ENCODE measurements at regions not wholly inside any gene's neighbourhood (a gene's known extent, or its start where the extent isn't known, plus 50 kb on each side); places are given as distances from the start of the nearest gene placed in this dataset.

GRCh38 chr9:110047955-110048402 is 160.0 kb downstream of the C9orf152 start:
- peak; percentile 51 for ATAC-seq
- ChIA-PET POLR2A (interaction anchor here (1.2 to 6.6 kb wide), 6 partner anchors 63 to 141 kb away, joined by 4 to 59 read pairs (median 12); no protein-coding TSS in a partner anchor), CTCF (interaction anchor here (0.9 to 20.9 kb wide), 7 partner anchors 10 to 138 kb away, joined by 3 to 537 read pairs (median 6); no protein-coding TSS in a partner anchor), SMC1A (ENCODE audit: uncharacterized antibody, unreplicated experiment) (interaction anchor here (0.7 to 28.0 kb wide), 13 partner anchors 9 to 139 kb away, joined by 3 to 636 read pairs (median 5); no protein-coding TSS in a partner anchor), RAD21 (ENCODE audit: unreplicated experiment) (interaction anchor here (0.6 to 16.8 kb wide), 14 partner anchors 10 to 209 kb away, joined by 3 to 309 read pairs (median 6); no protein-coding TSS in a partner anchor)
- H3K36me3 ChIP-seq (ENCODE audit: control insufficient read depth in 2 of 2, insufficient read depth in 2 of 2, low read length in 1 of 2): no peaks in the 10 kb centered on the region
- 2% methylated on average over 27 of the region's 27 CpGs for WGBS (ENCODE audit: insufficient coverage, insufficient replicate concordance, low lambda C conversion rate, missing lambda C conversion rate)
- intact Hi-C loops (cut with micrococcal nuclease; ENCODE audit: unreplicated experiment): loop anchor here (1.0 kb wide), 1 partner anchor 81 kb away; no protein-coding TSS in a partner anchor
- peak overlapping the region; percentile 43 for H3K27ac ChIP-seq (ENCODE audit: control insufficient read depth, insufficient read depth)
- 0 out of 2 replicates have a peak, but pooled peaks cover 4% of the 10 kb centered on the region for H3K4me1 ChIP-seq (ENCODE audit: control insufficient read depth, insufficient read depth, low read length)
- H3K79me2 ChIP-seq (ENCODE audit: control insufficient read depth, insufficient read depth, low read length): peaks cover 48% of the 10 kb centered on the region
- FAIRE-seq: peak; percentile 56
- no peaks in the 10 kb centered on the region; a peak in 1 of 4 replicates for H3K27me3 ChIP-seq (replicated peaks in 1 of 2; ENCODE audit: control insufficient read depth in 2 of 2, insufficient read depth in 2 of 2, low read length in 1 of 2)
- H3K9me3 ChIP-seq (replicated peaks; ENCODE audit: control insufficient read depth, insufficient read depth, low read length): no peaks in the 10 kb centered on the region
- no peak for DNase-seq (ENCODE audit: low read depth, low spot score)
- peak overlapping the region; percentile 49 for H3K9ac ChIP-seq (ENCODE audit: control insufficient read depth, insufficient read depth, low read length)
- H3K4me2 ChIP-seq (ENCODE audit: control insufficient read depth, insufficient read depth): peak overlapping the region; percentile 70
- H4K20me1 ChIP-seq (ENCODE audit: control insufficient read depth, insufficient read depth): no peaks in the 10 kb centered on the region
- in situ Hi-C loops (cut with MboI): no loop called here
- peak overlapping the region; percentile 68 for H2AFZ ChIP-seq (ENCODE audit: control insufficient read depth, low read depth, low read length)
- peak overlapping the region; percentile 100 for H3K4me3 ChIP-seq
- BruUV-seq (replicated peaks): TSS peak; percentile 87
- TF ChIP-seq CBFB (IDR thresholded peaks at IDR 0.05; ENCODE audit: low read depth) (0 out of 2 replicates have a peak, but pooled peaks have one; percentile 21), STAT1 (conservative IDR thresholded peaks at IDR 0.05) (no peak), YY1 (IDR thresholded peaks at IDR 0.05; ENCODE audit: low read depth, low read length) (peak; percentile 38), POLR2A (IDR thresholded peaks at IDR 0.05; ENCODE audit: low read depth, low read length) (peak; percentile 74), CHD2 (IDR thresholded peaks at IDR 0.05; ENCODE audit: borderline replicate concordance, low read depth, low read length) (no peak), RB1 (IDR thresholded peaks at IDR 0.05; ENCODE audit: borderline replicate concordance) (peak; percentile 70; the same call in 1 of the 2 replicates), IKZF2 (IDR thresholded peaks at IDR 0.05) (peak in 1 of 2 experiments; percentile 35; a peak in 1 of 4 replicates), DPF2 (IDR thresholded peaks at IDR 0.05) (peak; percentile 53; the same call in 1 of the 2 replicates), ATF3 (IDR thresholded peaks at IDR 0.05; ENCODE audit: borderline replicate concordance, extremely low read depth, low read depth, low read length) (no peak), MYC (IDR thresholded peaks at IDR 0.05; ENCODE audit: insufficient read depth, insufficient read length, insufficient replicate concordance, low read length, severe bottlenecking) (peak; percentile 54), EP300 (IDR thresholded peaks at IDR 0.05; ENCODE audit: borderline replicate concordance in 1 of 2, control insufficient read depth in 1 of 2, low read depth in 2 of 2, low read length in 2 of 2) (peak in 1 of 2 experiments; percentile 39; a peak in 1 of 4 replicates), HDGF (IDR thresholded peaks at IDR 0.05) (peak; percentile 91; the same call in 1 of the 2 replicates), ZBED1 (IDR thresholded peaks at IDR 0.05; ENCODE audit: borderline replicate concordance) (no peak), ESRRA (IDR thresholded peaks at IDR 0.05; ENCODE audit: low read length) (no peak), TAF1 (IDR thresholded peaks at IDR 0.05; ENCODE audit: borderline replicate concordance, low read depth, low read length) (peak; percentile 27; the same call in 1 of the 2 replicates), TARDBP (IDR thresholded peaks at IDR 0.05; ENCODE audit: borderline replicate concordance) (0 out of 2 replicates have a peak, but pooled peaks have one; percentile 39), BCL11A (IDR thresholded peaks at IDR 0.05; ENCODE audit: low read depth, low read length) (0 out of 2 replicates have a peak, but pooled peaks have one; percentile 10), MAX (IDR thresholded peaks at IDR 0.05; ENCODE audit: low read depth, low read length) (no peak; the same call in 1 of the 2 replicates), NKRF (conservative IDR thresholded peaks at IDR 0.05) (peak; percentile 67; the same call in 1 of the 2 replicates), PAX8 (IDR thresholded peaks at IDR 0.05) (0 out of 2 replicates have a peak, but pooled peaks have one; percentile 47), NBN (IDR thresholded peaks at IDR 0.05) (peak; percentile 90)
- TF ChIP-seq, protein P1, sequence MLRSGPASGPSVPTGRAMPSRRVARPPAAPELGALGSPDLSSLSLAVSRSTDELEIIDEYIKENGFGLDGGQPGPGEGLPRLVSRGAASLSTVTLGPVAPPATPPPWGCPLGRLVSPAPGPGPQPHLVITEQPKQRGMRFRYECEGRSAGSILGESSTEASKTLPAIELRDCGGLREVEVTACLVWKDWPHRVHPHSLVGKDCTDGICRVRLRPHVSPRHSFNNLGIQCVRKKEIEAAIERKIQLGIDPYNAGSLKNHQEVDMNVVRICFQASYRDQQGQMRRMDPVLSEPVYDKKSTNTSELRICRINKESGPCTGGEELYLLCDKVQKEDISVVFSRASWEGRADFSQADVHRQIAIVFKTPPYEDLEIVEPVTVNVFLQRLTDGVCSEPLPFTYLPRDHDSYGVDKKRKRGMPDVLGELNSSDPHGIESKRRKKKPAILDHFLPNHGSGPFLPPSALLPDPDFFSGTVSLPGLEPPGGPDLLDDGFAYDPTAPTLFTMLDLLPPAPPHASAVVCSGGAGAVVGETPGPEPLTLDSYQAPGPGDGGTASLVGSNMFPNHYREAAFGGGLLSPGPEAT (IDR thresholded peaks at IDR 0.05; ENCODE audit: low read depth): 0 out of 2 replicates have a peak, but pooled peaks have one; percentile 40
